OCI-LY3 (cell line): ENCODE measurements at regions not wholly inside any gene's neighbourhood (a gene's known extent, or its start where the extent isn't known, plus 50 kb on each side); places are given as distances from the start of the nearest gene placed in this dataset.
"Not testable (repeated sequence)": the region's sequence is repeated elsewhere in the genome, so short reads cannot be mapped to it uniquely, and the experiment has no call there.

Experiments used
- H2AFZ ChIP-seq: fragments of 200-600, 300-600 bp; shearing (Covaris generic); 2 replicates; pipeline ENCODE4 v1.6.0; 2014; ENCODE audit warnings: antibody characterized with exemption, low read depth, low read length
- H3K27ac ChIP-seq: fragments of 200-600, 300-600 bp; sonication (generic); 2 replicates; pipeline ENCODE4 v1.5.1; 2014; ENCODE audit warnings: mild to moderate bottlenecking, low read length, moderate library complexity, mixed read lengths
- H3K27me3 ChIP-seq: fragments of 200-600, 300-600 bp; sonication (generic); 2 replicates; pipeline ENCODE4 v1.6.1; 2014; ENCODE audit warnings: low read depth, low read length, mixed read lengths
- H3K36me3 ChIP-seq: fragments of 200-600, 300-600 bp; sonication (generic); replicated peaks from 2 replicates; pipeline ENCODE3; 2014; ENCODE audit warnings: low read depth, low read length, mixed read lengths
- H3K4me1 ChIP-seq: fragments of 300-600, 200-600 bp; sonication (generic); 2 replicates; pipeline ENCODE4 v1.6.1; 2014; ENCODE audit warnings: low read length, mixed read lengths
- H3K4me2 ChIP-seq: fragments of 200-600, 300-600 bp; sonication (generic); 2 replicates; pipeline ENCODE4 v1.6.1; 2014; ENCODE audit warnings: low read length, mixed read lengths
- H3K4me3 ChIP-seq: fragments of 300-600, 200-600 bp; sonication (generic); 2 replicates; pipeline ENCODE4 v1.5.1; 2014; ENCODE audit warnings: antibody characterized with exemption, mild to moderate bottlenecking, low read length, moderate library complexity
- H3K79me2 ChIP-seq: fragments of 300-600, 200-600 bp; shearing (Covaris generic); 2 replicates; pipeline ENCODE4 v1.6.1; 2014; ENCODE audit warnings: mild to moderate bottlenecking, low read length, mixed read lengths
- H3K9ac ChIP-seq: fragments of 300-600, 200-600 bp; shearing (Covaris generic); 2 replicates; pipeline ENCODE4 v1.6.0; 2014; ENCODE audit warnings: mild to moderate bottlenecking, low read length, moderate library complexity
- H3K9me3 ChIP-seq: fragments of 200-600, 300-600 bp; shearing (Covaris generic); 2 replicates; pipeline ENCODE4 v1.6.1; 2014; ENCODE audit warnings: low read length, mixed read lengths; ENCODE audit not compliant: insufficient read depth
- H4K20me1 ChIP-seq: fragments of 200-600, 300-600 bp; sonication (generic); 2 replicates; pipeline ENCODE4 v1.6.1; 2016; ENCODE audit warnings: low read length, mixed read lengths; ENCODE audit not compliant: insufficient read depth
- CTCF ChIP-seq: fragments of 200-600, 300-600 bp; sonication (generic); IDR thresholded peaks from 2 replicates; pipeline ENCODE4 v1.5.1; 2014; ENCODE audit warnings: antibody characterized with exemption, low read length, low read depth
- EZH2phosphoT487 ChIP-seq: fragments of 200-600 bp; shearing (Covaris generic); IDR thresholded peaks from 2 replicates; pipeline ENCODE4 v1.6.1; 2018; ENCODE audit warnings: antibody characterized with exemption, mixed run types, low read depth

- Histone ChIP-seq H3K27me3 (no peaks in the 10 kb centered on the region), H3K36me3 (no peaks in the 10 kb centered on the region), H2AFZ (no peak overlapping the region), H3K79me2 (no peaks in the 10 kb centered on the region), H3K4me3 (no peak overlapping the region), H3K27ac (no peak overlapping the region), H3K4me1 (no peaks in the 10 kb centered on the region), H4K20me1 (no peaks in the 10 kb centered on the region), H3K9ac (no peak overlapping the region), H3K9me3 (no peaks in the 10 kb centered on the region), H3K4me2 (no peak overlapping the region)
- TF ChIP-seq EZH2phosphoT487 (no peak), CTCF (no peak)
Observed at GRCh38 chr20:29790510-29790909, 1467.0 kb upstream of the DEFB115 start.

GRCh38 chr20:29831508-29831907 lies 1426.0 kb upstream of the DEFB115 start:
- H3K36me3 ChIP-seq, H4K20me1 ChIP-seq, H3K27me3 ChIP-seq, H3K79me2 ChIP-seq, H3K9ac ChIP-seq, H2AFZ ChIP-seq, H3K27ac ChIP-seq, H3K9me3 ChIP-seq, H3K4me3 ChIP-seq, H3K4me2 ChIP-seq, H3K4me1 ChIP-seq: not testable (repeated sequence)

GRCh38 chr20:29868014-29868413 lies 1389.5 kb upstream of the DEFB115 start:
- H3K4me3 ChIP-seq, H3K9ac ChIP-seq, H3K9me3 ChIP-seq, H3K27ac ChIP-seq, H3K4me1 ChIP-seq, H3K79me2 ChIP-seq, H3K36me3 ChIP-seq, H3K27me3 ChIP-seq, H4K20me1 ChIP-seq, H3K4me2 ChIP-seq, H2AFZ ChIP-seq: not testable (repeated sequence)

- H3K79me2 ChIP-seq, H3K9ac ChIP-seq, H3K9me3 ChIP-seq: not testable (repeated sequence)
Observed at GRCh38 chr20:29868688-29869087, 1388.8 kb upstream of the DEFB115 start.

GRCh38 chr20:29871816-29872215 lies 1385.6 kb upstream of the DEFB115 start:
- H3K27me3 ChIP-seq, H3K27ac ChIP-seq, H3K79me2 ChIP-seq, H3K9me3 ChIP-seq, H2AFZ ChIP-seq, H4K20me1 ChIP-seq, H3K36me3 ChIP-seq, H3K4me3 ChIP-seq, H3K9ac ChIP-seq, H3K4me1 ChIP-seq, H3K4me2 ChIP-seq: not testable (repeated sequence)

More at GRCh38 chr20:29868688-29869087, 1388.8 kb upstream of the DEFB115 start:
- not testable (repeated sequence) for H4K20me1 ChIP-seq, H3K27ac ChIP-seq, H3K36me3 ChIP-seq, H3K4me2 ChIP-seq, H3K4me1 ChIP-seq, H3K4me3 ChIP-seq, H2AFZ ChIP-seq, H3K27me3 ChIP-seq

- 0 out of 2 replicates have a peak, but pooled peaks cover 3% of the 10 kb centered on the region for H3K9me3 ChIP-seq
- no peak for TF ChIP-seq EZH2phosphoT487
- no peak for TF ChIP-seq CTCF
- H2AFZ ChIP-seq: no peak overlapping the region
- peak overlapping the region; percentile 49; the same call in 1 of the 2 replicates for H3K9ac ChIP-seq
- H3K4me3 ChIP-seq: peak overlapping the region; percentile 52
- no peaks in the 10 kb centered on the region for H3K4me1 ChIP-seq
- H3K27me3 ChIP-seq: no peaks in the 10 kb centered on the region
- no peaks in the 10 kb centered on the region for H4K20me1 ChIP-seq
- H3K79me2 ChIP-seq: no peaks in the 10 kb centered on the region
- H3K27ac ChIP-seq: no peak overlapping the region
- no peak overlapping the region for H3K4me2 ChIP-seq
- H3K36me3 ChIP-seq: no peaks in the 10 kb centered on the region
Observed at GRCh38 chr20:29873946-29874345, 1383.5 kb upstream of the DEFB115 start.
